ENCODE measurements at regions not wholly inside any gene's neighbourhood (a gene's known extent, or its start where the extent isn't known, plus 50 kb on each side); places are given as distances from the start of the nearest gene placed in this dataset.

DNA sequence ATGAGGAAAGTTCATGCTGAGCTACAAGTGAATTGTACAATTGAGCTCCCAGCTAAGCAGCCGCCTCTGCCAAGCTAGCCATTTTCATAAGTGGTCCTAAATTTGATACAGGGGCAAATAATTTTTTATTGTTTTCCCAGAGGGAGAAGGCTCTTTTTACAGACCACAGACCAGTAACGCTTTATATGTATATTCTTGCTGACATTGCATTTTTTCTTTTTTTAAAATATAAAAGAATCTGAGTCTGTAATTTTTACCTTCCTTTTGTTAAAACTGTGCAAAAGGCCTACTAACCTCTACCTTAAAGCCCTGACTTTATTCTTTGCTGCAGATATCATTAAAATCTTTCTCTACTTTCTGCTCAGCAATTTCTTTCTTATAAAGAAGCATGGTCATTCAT, 501.2 kb upstream of the INTU start:
- no peak overlapping the region for H3K27ac ChIP-seq (ENCODE audit: low read depth in 1 of 2, low read length in 2 of 2)
- no peaks in the 10 kb centered on the region for H3K36me3 ChIP-seq (ENCODE audit: control insufficient read depth in 4 of 4, insufficient read depth in 3 of 4, low read depth in 1 of 4, low read length in 3 of 4)
- TF ChIP-seq HNF4A (conservative IDR thresholded peaks at IDR 0.05) (no peak), RAD21 (IDR thresholded peaks at IDR 0.05) (no peak), HNF4G (IDR thresholded peaks at IDR 0.05) (no peak), RXRA (IDR thresholded peaks at IDR 0.05) (no peak), TAF1 (conservative IDR thresholded peaks at IDR 0.05) (no peak), CTCF (IDR thresholded peaks at IDR 0.05; ENCODE audit: low read depth, low read length, missing input control) (no peak)
- TF ChIP-seq, protein P1, sequence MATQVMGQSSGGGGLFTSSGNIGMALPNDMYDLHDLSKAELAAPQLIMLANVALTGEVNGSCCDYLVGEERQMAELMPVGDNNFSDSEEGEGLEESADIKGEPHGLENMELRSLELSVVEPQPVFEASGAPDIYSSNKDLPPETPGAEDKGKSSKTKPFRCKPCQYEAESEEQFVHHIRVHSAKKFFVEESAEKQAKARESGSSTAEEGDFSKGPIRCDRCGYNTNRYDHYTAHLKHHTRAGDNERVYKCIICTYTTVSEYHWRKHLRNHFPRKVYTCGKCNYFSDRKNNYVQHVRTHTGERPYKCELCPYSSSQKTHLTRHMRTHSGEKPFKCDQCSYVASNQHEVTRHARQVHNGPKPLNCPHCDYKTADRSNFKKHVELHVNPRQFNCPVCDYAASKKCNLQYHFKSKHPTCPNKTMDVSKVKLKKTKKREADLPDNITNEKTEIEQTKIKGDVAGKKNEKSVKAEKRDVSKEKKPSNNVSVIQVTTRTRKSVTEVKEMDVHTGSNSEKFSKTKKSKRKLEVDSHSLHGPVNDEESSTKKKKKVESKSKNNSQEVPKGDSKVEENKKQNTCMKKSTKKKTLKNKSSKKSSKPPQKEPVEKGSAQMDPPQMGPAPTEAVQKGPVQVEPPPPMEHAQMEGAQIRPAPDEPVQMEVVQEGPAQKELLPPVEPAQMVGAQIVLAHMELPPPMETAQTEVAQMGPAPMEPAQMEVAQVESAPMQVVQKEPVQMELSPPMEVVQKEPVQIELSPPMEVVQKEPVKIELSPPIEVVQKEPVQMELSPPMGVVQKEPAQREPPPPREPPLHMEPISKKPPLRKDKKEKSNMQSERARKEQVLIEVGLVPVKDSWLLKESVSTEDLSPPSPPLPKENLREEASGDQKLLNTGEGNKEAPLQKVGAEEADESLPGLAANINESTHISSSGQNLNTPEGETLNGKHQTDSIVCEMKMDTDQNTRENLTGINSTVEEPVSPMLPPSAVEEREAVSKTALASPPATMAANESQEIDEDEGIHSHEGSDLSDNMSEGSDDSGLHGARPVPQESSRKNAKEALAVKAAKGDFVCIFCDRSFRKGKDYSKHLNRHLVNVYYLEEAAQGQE (IDR thresholded peaks at IDR 0.05): no peak
- TF ChIP-seq, protein P2, sequence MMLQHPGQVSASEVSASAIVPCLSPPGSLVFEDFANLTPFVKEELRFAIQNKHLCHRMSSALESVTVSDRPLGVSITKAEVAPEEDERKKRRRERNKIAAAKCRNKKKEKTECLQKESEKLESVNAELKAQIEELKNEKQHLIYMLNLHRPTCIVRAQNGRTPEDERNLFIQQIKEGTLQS (IDR thresholded peaks at IDR 0.05): no peak
- 87% methylated on average over 2 of the region's 2 CpGs for WGBS
- no peak for DNase-seq (ENCODE audit: low spot score)
- H3K4me1 ChIP-seq (ENCODE audit: control insufficient read depth in 4 of 4, insufficient read depth in 4 of 4, low read length in 3 of 4): no peaks in the 10 kb centered on the region
- no peak overlapping the region for H3K9ac ChIP-seq (ENCODE audit: low read depth in 1 of 2, low read length in 2 of 2)
- H3K27me3 ChIP-seq (ENCODE audit: control insufficient read depth in 4 of 4, insufficient read depth in 4 of 4, low read length in 3 of 4): no peaks in the 10 kb centered on the region
- no peaks in the 10 kb centered on the region for H3K9me3 ChIP-seq (ENCODE audit: control insufficient read depth in 4 of 4, low read length in 3 of 4)
- no peak overlapping the region for H3K4me3 ChIP-seq (ENCODE audit: low read depth in 1 of 3, low read length in 3 of 3)

- no peak overlapping the region for H3K27ac ChIP-seq (ENCODE audit: low read depth in 1 of 2, low read length in 2 of 2)
- no peak for DNase-seq (ENCODE audit: low spot score)
- no peaks in the 10 kb centered on the region for H3K36me3 ChIP-seq (ENCODE audit: control insufficient read depth in 4 of 4, insufficient read depth in 3 of 4, low read depth in 1 of 4, low read length in 3 of 4)
- H3K9ac ChIP-seq (ENCODE audit: low read depth in 1 of 2, low read length in 2 of 2): no peak overlapping the region
- no peaks in the 10 kb centered on the region for H3K4me1 ChIP-seq (ENCODE audit: control insufficient read depth in 4 of 4, insufficient read depth in 4 of 4, low read length in 3 of 4)
- no peaks in the 10 kb centered on the region for H3K27me3 ChIP-seq (ENCODE audit: control insufficient read depth in 4 of 4, insufficient read depth in 4 of 4, low read length in 3 of 4)
- TF ChIP-seq GABPA (IDR thresholded peaks at IDR 0.05 in 1 of 2, conservative IDR thresholded peaks at IDR 0.05 in 1 of 2): no peak
- TF ChIP-seq JUND (IDR thresholded peaks at IDR 0.05): no peak
- TF ChIP-seq FOXA2 (IDR thresholded peaks at IDR 0.05): no peak
- no peak for TF ChIP-seq RXRA (IDR thresholded peaks at IDR 0.05)
- TF ChIP-seq, protein P3, sequence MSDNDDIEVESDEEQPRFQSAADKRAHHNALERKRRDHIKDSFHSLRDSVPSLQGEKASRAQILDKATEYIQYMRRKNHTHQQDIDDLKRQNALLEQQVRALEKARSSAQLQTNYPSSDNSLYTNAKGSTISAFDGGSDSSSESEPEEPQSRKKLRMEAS (IDR thresholded peaks at IDR 0.05): no peak
- no peak for TF ChIP-seq TAF1 (conservative IDR thresholded peaks at IDR 0.05)
- TF ChIP-seq HNF4A (conservative IDR thresholded peaks at IDR 0.05): no peak
- no peak for TF ChIP-seq EGR1 (IDR thresholded peaks at IDR 0.05; ENCODE audit: low read depth in 2 of 2)
- 35% methylated on average over 2 of the region's 2 CpGs for WGBS
- no peak overlapping the region for H3K4me3 ChIP-seq (ENCODE audit: low read depth in 1 of 3, low read length in 3 of 3)
- H3K9me3 ChIP-seq (ENCODE audit: control insufficient read depth in 4 of 4, low read length in 3 of 4): no peaks in the 10 kb centered on the region
These were observed 498.3 kb upstream of the INTU start for GRCh38 chr4:127134490-127134889.

DNA sequence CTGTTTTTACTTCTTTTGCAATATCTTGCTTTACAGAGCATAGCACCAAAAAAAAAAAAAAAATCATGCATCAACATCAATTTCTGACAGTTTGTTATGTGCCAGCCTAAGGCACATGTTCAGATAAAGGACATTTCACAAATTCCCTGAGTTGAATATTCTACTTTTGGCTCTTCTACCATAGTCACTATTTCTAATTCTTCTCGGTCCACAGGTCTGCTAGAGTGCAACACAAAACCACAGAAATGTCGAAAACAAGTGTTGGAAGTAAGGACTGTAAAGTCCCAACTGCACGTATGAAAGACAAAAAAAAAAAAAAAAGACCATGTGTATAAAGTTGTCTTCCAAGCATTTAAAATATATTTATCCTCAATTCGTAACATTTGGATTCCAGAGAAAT, 494.2 kb upstream of the INTU start:
- no peak overlapping the region for H3K4me3 ChIP-seq (ENCODE audit: low read depth in 1 of 3, low read length in 3 of 3)
- no peaks in the 10 kb centered on the region for H3K4me1 ChIP-seq (ENCODE audit: control insufficient read depth in 4 of 4, insufficient read depth in 4 of 4, low read length in 3 of 4)
- WGBS: 71% methylated on average over 4 of the region's 4 CpGs
- no peak overlapping the region for H3K9ac ChIP-seq (ENCODE audit: low read depth in 1 of 2, low read length in 2 of 2)
- DNase-seq (ENCODE audit: low spot score): no peak
- no peaks in the 10 kb centered on the region for H3K9me3 ChIP-seq (ENCODE audit: control insufficient read depth in 4 of 4, low read length in 3 of 4)
- H3K36me3 ChIP-seq (ENCODE audit: control insufficient read depth in 4 of 4, insufficient read depth in 3 of 4, low read depth in 1 of 4, low read length in 3 of 4): no peaks in the 10 kb centered on the region
- no peak overlapping the region for H3K27ac ChIP-seq (ENCODE audit: low read depth in 1 of 2, low read length in 2 of 2)
- TF ChIP-seq SP1 (IDR thresholded peaks at IDR 0.05): no peak
- H3K27me3 ChIP-seq (ENCODE audit: control insufficient read depth in 4 of 4, insufficient read depth in 4 of 4, low read length in 3 of 4): no peaks in the 10 kb centered on the region
